GM23338 (cell line): ENCODE measurements at regions not wholly inside any gene's neighbourhood (a gene's known extent, or its start where the extent isn't known, plus 50 kb on each side); places are given as distances from the start of the nearest gene placed in this dataset.

Source experiments
- ATAC-seq: fragments of 200-7000 bp; cut with Tn5 transposase; 3 replicates; pipeline ENCODE4 v1.9.1; 2020
- DNase-seq: peaks from one replicate; pipeline ENCODE4 v3.0.0-alpha.2; 2015; ENCODE audit warnings: low spot score
- H2AFZ ChIP-seq: fragments of 200-600 bp; sonication (generic); 2 replicates; pipeline ENCODE4 v1.8.0; 2016; ENCODE audit warnings: antibody characterized with exemption, mild to moderate bottlenecking, moderate library complexity
- H3F3A ChIP-seq: fragments of 200-600 bp; sonication (generic); replicated peaks from 2 replicates; pipeline ENCODE4 v1.8.0; 2017; ENCODE audit warnings: antibody characterized with exemption, mixed run types, low read depth
- H3K27ac ChIP-seq: fragments of 200-600 bp; sonication (generic); 2 replicates; pipeline ENCODE4 v1.6.1; 2016; ENCODE audit warnings: low read depth
- H3K27me3 ChIP-seq: fragments of 200-600 bp; sonication (generic); 2 replicates; pipeline ENCODE4 v1.8.0; 2016; ENCODE audit warnings: mild to moderate bottlenecking, mixed run types, moderate library complexity; ENCODE audit not compliant: insufficient read depth
- H3K36me3 ChIP-seq: fragments of 200-600 bp; sonication (generic); 2 replicates; pipeline ENCODE4 v1.8.0; 2016; ENCODE audit warnings: mild to moderate bottlenecking; ENCODE audit not compliant: insufficient read depth
- H3K4me1 ChIP-seq: fragments of 200-600 bp; sonication (generic); 2 replicates; pipeline ENCODE4 v1.8.0; 2016; ENCODE audit warnings: mild to moderate bottlenecking, moderate library complexity; ENCODE audit not compliant: insufficient read depth
- H3K4me2 ChIP-seq: fragments of 200-600 bp; sonication (generic); 2 replicates; pipeline ENCODE4 v1.7.1; 2017; ENCODE audit warnings: mixed run types
- H3K4me3 ChIP-seq: fragments of 200-600 bp; sonication (generic); 2 replicates; pipeline ENCODE4 v1.6.1; 2016; ENCODE audit warnings: mixed run types
- H3K79me2 ChIP-seq: fragments of 200-600 bp; sonication (generic); replicated peaks from 2 replicates; pipeline ENCODE4 v1.8.0; 2017; ENCODE audit warnings: mild to moderate bottlenecking; ENCODE audit not compliant: insufficient read depth
- H3K9me2 ChIP-seq: fragments of 200-600 bp; sonication (generic); 2 replicates; pipeline ENCODE4 v1.8.0; 2017; ENCODE audit not compliant: insufficient read depth
- H4K20me1 ChIP-seq: fragments of 200-600 bp; sonication (generic); replicated peaks from 2 replicates; pipeline ENCODE4 v1.8.0; 2017; ENCODE audit warnings: mild to moderate bottlenecking; ENCODE audit not compliant: insufficient read depth
- H3K27ac Mint-ChIP-seq: 2 replicates; pipeline ENCODE4 v1.8.0; 2020; ENCODE audit warnings: inconsistent platforms, mild to moderate bottlenecking, moderate library complexity, mixed read lengths
- H3K27me3 Mint-ChIP-seq: 3 replicates; pipeline ENCODE4 v1.8.0; 2022; ENCODE audit warnings: low read depth, mild to moderate bottlenecking, moderate library complexity, mixed read lengths, inconsistent platforms; ENCODE audit not compliant: insufficient read depth, poor library complexity
- H3K36me3 Mint-ChIP-seq: 3 replicates; pipeline ENCODE4 v1.8.0; 2021; ENCODE audit warnings: low read depth, mild to moderate bottlenecking, inconsistent platforms, moderate library complexity, mixed read lengths
- H3K4me1 Mint-ChIP-seq: 3 replicates; pipeline ENCODE4 v1.8.0; 2020; ENCODE audit warnings: mild to moderate bottlenecking, inconsistent platforms, mixed read lengths
- H3K4me3 Mint-ChIP-seq: 3 replicates; pipeline ENCODE4 v1.8.0; 2021; ENCODE audit warnings: moderate library complexity, mild to moderate bottlenecking, inconsistent platforms, mixed read lengths
- H3K9me3 Mint-ChIP-seq: 3 replicates; pipeline ENCODE4 v1.8.0; 2020; ENCODE audit warnings: moderate library complexity, mild to moderate bottlenecking, inconsistent platforms, mixed read lengths
- CTCF ChIP-seq, 2 experiments: fragments of 200-600 bp in 1 of 2; sonication (generic) in 1 of 2; conservative IDR thresholded peaks; 2 replicates each; pipeline versions ENCODE4 v1.5.1 to v1.6.1; 2016 to 2017; ENCODE audit warnings: antibody characterized with exemption in 2 of 2, low read depth in 2 of 2, mild to moderate bottlenecking in 2 of 2, moderate library complexity in 1 of 2
- ETS1 ChIP-seq: IDR thresholded peaks from 2 replicates; pipeline ENCODE4 v1.6.1; 2016; ENCODE audit warnings: antibody characterized with exemption
- EZH2 ChIP-seq: fragments of 200-600 bp; sonication (generic); IDR thresholded peaks from one replicate; pipeline ENCODE4 v1.8.0; 2017; ENCODE audit warnings: antibody characterized with exemption, mild to moderate bottlenecking, low read depth; ENCODE audit not compliant: unreplicated experiment
- EZH2phosphoT487 ChIP-seq: fragments of 200-600 bp; sonication (generic); IDR thresholded peaks from one replicate; pipeline ENCODE4 v1.8.1; 2018; ENCODE audit warnings: antibody characterized with exemption; ENCODE audit not compliant: unreplicated experiment
- NANOG ChIP-seq: IDR thresholded peaks from 2 replicates; pipeline ENCODE4 v1.6.1; 2016; ENCODE audit warnings: antibody characterized with exemption, borderline replicate concordance
- REST ChIP-seq: IDR thresholded peaks from one replicate; pipeline ENCODE4 v1.6.1; 2018; ENCODE audit warnings: antibody characterized with exemption; ENCODE audit not compliant: unreplicated experiment
- STAT1 ChIP-seq: IDR thresholded peaks from one replicate; pipeline ENCODE4 v1.6.1; 2016; ENCODE audit warnings: antibody characterized with exemption; ENCODE audit not compliant: unreplicated experiment
- ZNF114 ChIP-seq: fragments of 250-450 bp; sonication (Bioruptor Pico); IDR thresholded peaks from 2 replicates; pipeline ENCODE4 v1.5.0; 2020; ENCODE audit warnings: mild to moderate bottlenecking, moderate library complexity
- ZNF331 ChIP-seq: fragments of 250-450 bp; sonication (Bioruptor Pico); IDR thresholded peaks from 2 replicates; pipeline ENCODE4 v1.5.0; 2020; ENCODE audit warnings: low read depth, mild to moderate bottlenecking, moderate library complexity

- TF ChIP-seq REST (no peak), NANOG (no peak)
These were observed 1635.2 kb downstream of the FAM181B start (continued) for GRCh38 chr11:81098471-81098870.

- Histone ChIP-seq H3K27ac (no peak overlapping the region), H3K79me2 (no peaks in the 10 kb centered on the region), H4K20me1 (no peaks in the 10 kb centered on the region), H3K4me3 (no peak overlapping the region), H3K4me1 (no peaks in the 10 kb centered on the region), H3K36me3 (no peaks in the 10 kb centered on the region), H3K4me2 (no peak overlapping the region), H2AFZ (no peak overlapping the region), H3K9me2 (no peaks in the 10 kb centered on the region; the same call in 1 of the 2 replicates), H3F3A (no peaks in the 10 kb centered on the region), H3K27me3 (no peaks in the 10 kb centered on the region)
- TF ChIP-seq REST (no peak), ETS1 (no peak), NANOG (no peak), CTCF (conservative IDR thresholded peaks at IDR 0.05; ENCODE audit: low read depth in 2 of 2) (no peak), STAT1 (no peak), ZNF331 (CRISPR knock-in tag) (no peak), EZH2 (no peak), ZNF114 (CRISPR knock-in tag) (no peak), EZH2phosphoT487 (no peak)
- Mint-ChIP-seq H3K4me1 (no peaks in the 10 kb centered on the region), H3K9me3 (no peaks in the 10 kb centered on the region; the same call in 2 of the 3 replicates), H3K27me3 (no peaks in the 10 kb centered on the region), H3K4me3 (no peak overlapping the region), H3K27ac (no peak overlapping the region), H3K36me3 (no peaks in the 10 kb centered on the region)
- DNase-seq, result no peak
- no peak for ATAC-seq
These were observed 1641.1 kb downstream of the FAM181B start for GRCh38 chr11:81092522-81092921.
